Mesenchymal stem cell (in vitro differentiated cells and primary cell): ENCODE measurements at regions not wholly inside any gene's neighbourhood (a gene's known extent, or its start where the extent isn't known, plus 50 kb on each side); places are given as distances from the start of the nearest gene placed in this dataset.

ENCODE experiments used
- DNase-seq: peaks from one replicate; pipeline ENCODE4 v3.0.0-alpha.2; 2013
- H2AFZ ChIP-seq: one replicate; pipeline ENCODE4 v1.6.1; 2013; ENCODE audit warnings: low read depth, mild to moderate bottlenecking, control low read depth, inconsistent platforms, low read length, moderate library complexity
- H2AK5ac ChIP-seq: 2 replicates; pipeline ENCODE4 v1.6.1; 2013; ENCODE audit warnings: low read length, moderate library complexity, mild to moderate bottlenecking, inconsistent platforms; ENCODE audit not compliant: severe bottlenecking
- H2BK120ac ChIP-seq: one replicate; pipeline ENCODE4 v1.6.1; 2013; ENCODE audit warnings: low read depth, mild to moderate bottlenecking, inconsistent platforms, low read length, moderate library complexity
- H2BK12ac ChIP-seq, 2 experiments: one replicate each; pipeline ENCODE4 v1.6.1; 2013; ENCODE audit warnings: inconsistent platforms in 2 of 2, low read length in 2 of 2, mild to moderate bottlenecking in 2 of 2, moderate library complexity in 2 of 2, control low read depth in 1 of 2
- H2BK15ac ChIP-seq: one replicate; pipeline ENCODE4 v1.6.1; 2013; ENCODE audit warnings: mild to moderate bottlenecking, low read depth, inconsistent platforms; ENCODE audit not compliant: poor library complexity, severe bottlenecking
- H2BK5ac ChIP-seq: 2 replicates; pipeline ENCODE4 v1.6.1; 2013; ENCODE audit warnings: low read depth, mild to moderate bottlenecking, low read length, control low read depth, inconsistent platforms; ENCODE audit not compliant: poor library complexity, severe bottlenecking
- H3K14ac ChIP-seq, 2 experiments: one replicate each; pipeline ENCODE4 v1.6.1; 2013; ENCODE audit warnings: inconsistent platforms in 2 of 2, low read length in 2 of 2, control low read depth in 1 of 2, mild to moderate bottlenecking in 1 of 2, moderate library complexity in 1 of 2
- H3K18ac ChIP-seq, 2 experiments: one replicate each; pipeline ENCODE4 v1.6.1; 2013; ENCODE audit warnings: inconsistent platforms in 2 of 2, low read length in 2 of 2, control low read depth in 1 of 2, low read depth in 1 of 2, mild to moderate bottlenecking in 1 of 2
- H3K23ac ChIP-seq, 2 experiments: one replicate each; pipeline ENCODE4 v1.6.1; 2013; ENCODE audit warnings: inconsistent platforms in 2 of 2, low read length in 2 of 2, mild to moderate bottlenecking in 2 of 2, moderate library complexity in 2 of 2, control low read depth in 1 of 2
- H3K27ac ChIP-seq: 2 replicates; pipeline ENCODE4 v1.5.1; 2013; ENCODE audit warnings: mild to moderate bottlenecking, moderate library complexity, low read length, control low read depth, inconsistent platforms; ENCODE audit not compliant: poor library complexity, severe bottlenecking
- H3K27me3 ChIP-seq, 2 experiments: 2 replicates each; pipeline versions ENCODE4 v1.6.1 to v1.7.0; 2013; ENCODE audit warnings: low read length in 2 of 2, mild to moderate bottlenecking in 2 of 2, moderate library complexity in 2 of 2, control low read depth in 1 of 2, inconsistent platforms in 1 of 2; ENCODE audit not compliant: control insufficient read depth in 1 of 2, insufficient read depth in 1 of 2
- H3K36me3 ChIP-seq, 2 experiments: 2 replicates each; pipeline versions ENCODE4 v1.6.1 to v1.7.0; 2013; ENCODE audit warnings: low read length in 2 of 2, control low read depth in 1 of 2, inconsistent platforms in 1 of 2, low read depth in 1 of 2, mild to moderate bottlenecking in 1 of 2; ENCODE audit not compliant: insufficient read depth in 2 of 2, control insufficient read depth in 1 of 2
- H3K4ac ChIP-seq, 2 experiments: one replicate each; pipeline ENCODE4 v1.6.1; 2013; ENCODE audit warnings: inconsistent platforms in 2 of 2, low read length in 2 of 2, mild to moderate bottlenecking in 2 of 2, moderate library complexity in 2 of 2, control low read depth in 1 of 2, low read depth in 1 of 2
- H3K4me1 ChIP-seq: 2 replicates; pipeline ENCODE4 v1.6.1; 2013; ENCODE audit warnings: low read depth, low read length, control low read depth; ENCODE audit not compliant: control insufficient read depth, insufficient read depth
- H3K4me2 ChIP-seq: 2 replicates; pipeline ENCODE4 v1.6.1; 2013; ENCODE audit warnings: low read length, mild to moderate bottlenecking, inconsistent platforms; ENCODE audit not compliant: poor library complexity, severe bottlenecking
- H3K4me3 ChIP-seq, 2 experiments: 2 replicates each; pipeline versions ENCODE4 v1.5.1 to v1.7.0; 2013; ENCODE audit warnings: low read length in 2 of 2, mild to moderate bottlenecking in 2 of 2, control low read depth in 1 of 2, low read depth in 1 of 2; ENCODE audit not compliant: insufficient read depth in 1 of 2
- H3K79me1 ChIP-seq: replicated peaks from 2 replicates; pipeline ENCODE4 v1.6.1; 2013; ENCODE audit warnings: mild to moderate bottlenecking, control low read depth, low read length, inconsistent platforms; ENCODE audit not compliant: poor library complexity, severe bottlenecking
- H3K9ac ChIP-seq: 2 replicates; pipeline ENCODE4 v1.7.0; 2013; ENCODE audit warnings: mild to moderate bottlenecking, low read length, moderate library complexity
- H3K9me3 ChIP-seq: 2 replicates; pipeline ENCODE4 v1.7.0; 2013; ENCODE audit warnings: mild to moderate bottlenecking, low read length; ENCODE audit not compliant: control insufficient read depth
- H4K8ac ChIP-seq: one replicate; pipeline ENCODE4 v1.6.1; 2013; ENCODE audit warnings: inconsistent platforms, mild to moderate bottlenecking, low read length, moderate library complexity
- H4K91ac ChIP-seq: one replicate; pipeline ENCODE4 v1.6.1; 2013; ENCODE audit warnings: mild to moderate bottlenecking, low read length, inconsistent platforms
- WGBS: methylation state at CpG from one replicate; pipeline ENCODE4 v1.1.7; 2013; ENCODE audit warnings: mixed read lengths; 5-methylcytosine and 5-hydroxymethylcytosine counted together

DNA sequence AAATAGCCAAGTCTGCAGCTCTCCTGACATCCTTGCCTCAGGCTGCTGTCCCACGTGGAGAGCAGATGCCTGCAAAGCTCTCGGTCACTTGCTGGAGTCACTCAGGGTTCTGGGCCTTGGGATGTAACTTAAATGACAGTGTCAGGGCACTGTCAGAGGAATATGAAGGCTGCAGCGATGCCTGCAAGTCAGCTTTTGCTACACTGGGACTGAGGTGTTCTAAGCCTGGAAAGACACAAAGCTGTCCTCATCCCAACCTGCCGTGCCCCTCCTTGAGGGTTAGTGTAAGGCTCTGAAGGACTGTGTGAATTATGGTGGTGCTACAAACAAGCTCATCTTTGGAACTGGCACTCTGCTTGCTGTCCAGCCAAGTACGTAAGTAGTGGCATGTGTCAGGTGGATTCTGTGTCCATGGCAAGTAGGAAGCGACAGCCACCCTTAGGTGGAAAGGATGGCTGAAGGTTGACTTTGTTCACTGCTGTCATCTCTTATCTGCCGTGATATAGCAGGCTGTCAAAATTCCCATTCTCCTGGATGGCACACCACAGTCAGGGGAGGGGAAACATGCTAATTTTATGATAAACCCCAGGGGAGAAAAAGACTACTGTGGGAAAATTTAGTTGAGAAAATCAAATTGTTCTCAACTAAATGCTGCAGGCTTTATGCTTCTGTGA lies 79.9 kb downstream of the DAD1 start:
- Histone ChIP-seq H3K4me3 (no peak overlapping the region), H3K36me3 (no peaks in the 10 kb centered on the region), H3K9me3 (no peaks in the 10 kb centered on the region), H2AK5ac (no peak overlapping the region), H2AFZ (no peak overlapping the region), H3K4me2 (no peak overlapping the region), H3K18ac (peak overlapping the region in 1 of 2 experiments; percentile 54), H3K9ac (no peak overlapping the region), H2BK12ac (peak overlapping the region in 1 of 2 experiments; percentile 7), H3K4ac (no peak overlapping the region), H2BK5ac (no peak overlapping the region), H4K91ac (peak overlapping the region; percentile 1), H4K8ac (no peak overlapping the region), H3K27ac (no peak overlapping the region), H3K23ac (no peak overlapping the region), H3K4me1 (no peaks in the 10 kb centered on the region), H2BK120ac (no peak overlapping the region), H2BK15ac (no peak overlapping the region), H3K14ac (peak overlapping the region in 1 of 2 experiments; percentile 13), H3K79me1 (no peaks in the 10 kb centered on the region), H3K27me3 (peaks cover 0 to 24% of the 10 kb centered on the region in 2 experiments)
- WGBS: 87% methylated on average over 7 of the region's 7 CpGs
- DNase-seq: no peak

GRCh38 chr14:22508662-22509035 lies 80.4 kb downstream of the DAD1 start:
- Histone ChIP-seq H4K8ac (no peak overlapping the region), H3K27me3 (peaks cover 0 to 24% of the 10 kb centered on the region in 2 experiments), H4K91ac (no peak overlapping the region), H3K9ac (no peak overlapping the region), H3K4me2 (no peak overlapping the region), H2BK120ac (no peak overlapping the region), H3K4ac (peak overlapping the region in 1 of 2 experiments; percentile 33), H2AFZ (no peak overlapping the region), H3K9me3 (no peaks in the 10 kb centered on the region), H3K36me3 (no peaks in the 10 kb centered on the region), H3K4me3 (no peak overlapping the region), H2BK15ac (no peak overlapping the region), H2BK12ac (no peak overlapping the region), H3K4me1 (no peaks in the 10 kb centered on the region), H2BK5ac (no peak overlapping the region), H2AK5ac (no peak overlapping the region), H3K23ac (peak overlapping the region in 1 of 2 experiments; percentile 17), H3K79me1 (no peaks in the 10 kb centered on the region), H3K14ac (no peak overlapping the region), H3K27ac (no peak overlapping the region), H3K18ac (no peak overlapping the region)
- 90% methylated on average over 4 of the region's 4 CpGs for WGBS
- no peak for DNase-seq

- Histone ChIP-seq H2BK12ac (no peak overlapping the region), H3K4me2 (no peak overlapping the region), H3K4me3 (no peak overlapping the region), H3K9me3 (no peaks in the 10 kb centered on the region), H3K27me3 (peaks cover 0 to 24% of the 10 kb centered on the region in 2 experiments), H3K79me1 (no peaks in the 10 kb centered on the region), H3K18ac (no peak overlapping the region), H3K27ac (no peak overlapping the region), H4K8ac (no peak overlapping the region), H3K36me3 (no peaks in the 10 kb centered on the region), H3K14ac (no peak overlapping the region), H2AK5ac (no peak overlapping the region), H2BK120ac (no peak overlapping the region), H3K9ac (no peak overlapping the region), H2BK5ac (no peak overlapping the region), H2BK15ac (no peak overlapping the region), H2AFZ (no peak overlapping the region), H3K4ac (no peak overlapping the region), H3K23ac (no peak overlapping the region), H4K91ac (no peak overlapping the region), H3K4me1 (no peaks in the 10 kb centered on the region)
- no peak for DNase-seq
- WGBS: 83% methylated on average over 1 of the region's 2 CpGs
These were observed 80.9 kb downstream of the DAD1 start for GRCh38 chr14:22508150-22508457.

GRCh38 chr14:22506778-22507351 lies 82.2 kb downstream of the DAD1 start:
- no peaks in the 10 kb centered on the region for H3K36me3 ChIP-seq

More at GRCh38 chr14:22506778-22507351, 82.2 kb downstream of the DAD1 start:
- peak overlapping the region in 1 of 2 experiments; percentile 30 for H3K4ac ChIP-seq
- H4K91ac ChIP-seq: no peak overlapping the region
- DNase-seq: peak; percentile 42
- H3K27me3 ChIP-seq: peaks cover 0 to 24% of the 10 kb centered on the region in 2 experiments
- no peaks in the 10 kb centered on the region for H3K9me3 ChIP-seq
- H3K14ac ChIP-seq: no peak overlapping the region
- no peak overlapping the region for H2BK5ac ChIP-seq
- no peak overlapping the region for H3K27ac ChIP-seq
- peak overlapping the region in 1 of 2 experiments; percentile 26 for H3K18ac ChIP-seq
- no peak overlapping the region for H2AK5ac ChIP-seq
- H3K4me2 ChIP-seq: no peak overlapping the region
- H2AFZ ChIP-seq: no peak overlapping the region
- WGBS: 45% methylated on average over 2 of the region's 2 CpGs
- H3K4me1 ChIP-seq: no peaks in the 10 kb centered on the region
- no peak overlapping the region for H3K9ac ChIP-seq
- H2BK120ac ChIP-seq: no peak overlapping the region
- H2BK12ac ChIP-seq: no peak overlapping the region
- H3K23ac ChIP-seq: no peak overlapping the region
- no peak overlapping the region for H2BK15ac ChIP-seq
- no peak overlapping the region for H3K4me3 ChIP-seq
- no peaks in the 10 kb centered on the region for H3K79me1 ChIP-seq
- no peak overlapping the region for H4K8ac ChIP-seq
